Midbrain (tissue), 1 donor: ENCODE measurements at regions not wholly inside any gene's neighbourhood (a gene's known extent, or its start where the extent isn't known, plus 50 kb on each side); places are given as distances from the start of the nearest gene placed in this dataset.
"Not testable (repeated sequence)": the region's sequence is repeated elsewhere in the genome, so short reads cannot be mapped to it uniquely, and the experiment has no call there.

Experiments
- DNase-seq: peaks from one replicate; lab custom pipeline; 2025; lab: John Stamatoyannopoulos, UW

GRCh38 chr1:194024659-194025058, 838.2 kb upstream of the B3GALT2 start:
- no peak for DNase-seq

DNA sequence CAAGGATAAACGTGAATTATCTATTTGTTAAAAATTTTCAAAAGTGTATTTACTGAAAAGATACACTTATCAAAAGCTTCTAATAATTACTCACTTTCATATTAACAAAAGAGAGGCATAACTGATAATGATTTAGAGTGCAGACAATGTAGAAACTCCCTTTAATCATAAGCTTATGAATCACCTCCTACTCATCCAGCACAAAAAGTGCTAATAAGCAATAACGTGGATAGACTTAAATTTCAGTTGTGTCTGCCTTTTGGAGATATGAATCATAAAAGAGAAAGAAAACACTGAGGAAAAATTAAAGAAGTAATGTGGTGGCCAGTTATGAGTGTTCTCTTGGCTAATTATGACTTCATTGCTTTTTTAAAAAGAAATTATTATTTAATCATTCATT, 827.6 kb upstream of the B3GALT2 start:
- DNase-seq, result no peak

DNA sequence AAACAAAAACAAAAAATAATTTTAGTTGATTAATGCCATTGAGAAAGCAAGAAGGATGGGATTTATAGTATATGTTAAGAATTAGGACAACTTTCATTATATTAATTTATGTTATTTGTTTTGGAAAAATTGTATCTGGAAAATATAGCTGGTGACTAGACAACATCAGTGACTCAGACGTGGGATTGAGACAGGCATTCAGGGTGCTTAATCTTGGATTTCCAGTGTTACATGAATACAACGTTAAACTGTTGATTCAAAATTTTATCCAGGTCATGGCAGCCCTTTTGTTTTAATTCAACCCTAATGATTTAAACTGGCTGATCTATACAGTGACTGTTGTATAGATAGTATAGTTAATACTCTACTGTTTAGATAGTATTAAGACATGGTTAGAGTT, 827.1 kb upstream of the B3GALT2 start:
- DNase-seq, result no peak

GRCh38 chr1:194004146-194004545, 817.7 kb upstream of the B3GALT2 start:
- DNase-seq, result no peak

GRCh38 chr1:194001726-194002350, 815.4 kb upstream of the B3GALT2 start:
- not testable (repeated sequence) for DNase-seq

GRCh38 chr1:193988885-193989284, 802.5 kb upstream of the B3GALT2 start:
- no peak for DNase-seq

- DNase-seq, result no peak
Measured at GRCh38 chr1:193979219-193979618, 792.8 kb upstream of the B3GALT2 start.

DNA sequence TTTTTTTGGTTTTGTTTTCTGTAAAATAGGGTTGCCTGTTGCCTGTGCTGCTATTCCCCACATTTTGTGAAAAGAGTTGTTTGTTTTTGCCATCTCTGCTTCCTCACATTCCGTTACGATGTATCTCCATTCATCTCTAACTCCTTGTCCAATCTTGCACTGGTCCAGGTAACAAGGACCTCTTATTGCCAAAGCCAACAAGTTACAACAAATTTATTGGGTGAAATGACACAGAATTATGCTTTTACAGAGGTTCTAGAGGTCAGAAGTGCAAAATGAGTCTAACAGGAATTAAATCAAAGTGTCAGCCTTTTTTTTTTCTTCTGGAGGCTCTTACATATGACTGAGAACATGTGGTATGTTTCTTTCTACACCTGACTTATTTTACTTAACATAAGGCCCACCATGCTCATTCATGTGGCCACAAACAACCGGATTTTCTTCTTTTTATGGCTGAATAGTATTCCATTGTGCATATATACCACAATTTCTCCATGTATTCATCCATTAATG, 787.9 kb upstream of the B3GALT2 start:
- DNase-seq, result no peak

DNA sequence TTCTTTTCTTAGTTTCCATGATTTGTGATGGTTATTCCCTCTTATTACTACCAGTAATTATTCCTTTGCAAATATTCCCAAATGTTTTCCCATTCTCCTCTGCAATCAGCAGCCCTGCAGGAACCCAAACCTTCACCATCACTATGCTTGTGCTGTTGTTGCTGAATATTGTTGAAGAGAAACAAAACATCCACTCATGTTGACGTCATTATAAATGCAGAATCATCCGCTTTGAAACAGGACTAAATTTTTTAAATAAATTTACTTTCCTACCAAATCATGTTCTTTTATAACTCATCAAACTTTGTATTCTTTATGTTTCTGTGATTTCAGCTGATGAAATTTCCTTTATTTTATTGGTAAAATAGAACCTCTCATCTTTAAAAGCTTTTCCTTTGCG, 787.0 kb upstream of the B3GALT2 start:
- DNase-seq, result no peak

- no peak for DNase-seq
Measured at GRCh38 chr1:193971595-193971994, 785.2 kb upstream of the B3GALT2 start.

- no peak for DNase-seq
Measured at GRCh38 chr1:193960499-193960898, 774.1 kb upstream of the B3GALT2 start.

- DNase-seq, result no peak
Measured at GRCh38 chr1:193960040-193960439, 773.6 kb upstream of the B3GALT2 start.

DNA sequence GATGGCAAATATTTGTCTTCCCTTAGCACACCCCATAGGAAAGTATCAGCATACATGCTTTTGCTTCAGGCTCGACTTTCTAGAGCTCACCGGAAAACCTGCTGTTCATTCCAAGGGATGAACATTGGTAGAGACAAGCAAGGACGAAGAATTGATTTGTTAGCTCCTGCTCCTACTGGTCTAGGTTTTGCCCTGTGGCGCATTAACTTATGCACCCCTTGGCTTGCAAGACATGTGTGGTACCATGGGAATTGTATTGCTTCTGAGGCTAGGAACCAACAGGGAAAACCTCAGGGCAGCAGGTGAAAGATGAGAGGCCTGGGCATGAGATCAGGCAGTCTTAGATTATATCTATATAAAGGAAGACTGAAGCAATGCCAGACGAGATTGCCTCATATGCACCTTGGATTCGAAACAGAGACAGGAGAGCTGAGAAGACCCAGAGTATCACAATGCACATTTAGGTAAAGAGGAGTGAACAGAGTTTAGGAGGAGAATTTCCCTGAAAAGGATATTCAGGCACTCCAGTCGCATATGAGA, 771.2 kb upstream of the B3GALT2 start:
- no peak for DNase-seq

DNA sequence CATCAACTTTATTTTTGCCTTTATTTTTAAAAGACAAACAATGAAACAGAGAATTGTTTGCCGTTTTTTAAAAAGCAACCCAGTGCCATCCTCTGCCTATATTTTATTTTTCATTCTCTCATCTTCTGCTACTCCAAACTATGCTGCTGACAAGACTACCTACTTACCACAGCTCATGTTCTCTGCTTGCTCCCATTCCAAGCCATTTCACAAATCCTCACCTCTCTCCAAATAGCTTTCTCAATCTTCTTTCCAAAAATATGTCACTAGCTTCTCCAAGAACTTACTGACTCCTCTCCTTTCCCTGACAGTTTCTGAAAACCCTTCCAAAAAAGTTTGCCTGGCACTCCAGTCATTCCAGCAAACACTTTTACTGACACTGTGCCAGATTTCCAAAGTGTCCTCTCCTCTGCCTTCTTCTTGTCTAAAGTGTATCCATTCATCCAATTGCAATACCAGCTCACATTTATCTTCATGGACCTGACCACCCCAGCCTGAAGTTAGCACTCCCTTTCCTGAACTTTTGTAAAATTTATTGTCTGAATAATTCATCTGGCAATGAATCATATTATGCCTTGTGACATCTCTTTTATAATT, 766.5 kb upstream of the B3GALT2 start:
- DNase-seq, result no peak

DNA sequence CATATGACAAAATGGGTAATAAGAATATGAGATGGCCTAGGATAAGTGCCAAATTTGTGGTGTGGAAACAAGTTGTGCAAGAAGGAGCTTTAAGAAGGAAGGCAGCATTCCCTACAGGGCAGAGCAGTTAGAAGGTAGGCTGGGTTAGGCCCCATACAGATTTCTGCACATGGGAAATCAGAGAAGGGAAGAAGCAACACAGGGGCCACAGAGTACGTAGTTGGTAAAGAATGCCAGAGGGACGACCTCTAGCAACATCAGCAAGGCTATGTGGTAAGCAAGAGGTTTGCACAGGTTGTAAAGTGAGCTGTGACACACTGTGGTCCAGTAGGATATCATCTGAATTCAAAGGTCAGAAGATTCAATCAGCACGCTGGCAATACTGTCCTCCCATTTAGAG, 765.6 kb upstream of the B3GALT2 start:
- DNase-seq, result no peak

DNA sequence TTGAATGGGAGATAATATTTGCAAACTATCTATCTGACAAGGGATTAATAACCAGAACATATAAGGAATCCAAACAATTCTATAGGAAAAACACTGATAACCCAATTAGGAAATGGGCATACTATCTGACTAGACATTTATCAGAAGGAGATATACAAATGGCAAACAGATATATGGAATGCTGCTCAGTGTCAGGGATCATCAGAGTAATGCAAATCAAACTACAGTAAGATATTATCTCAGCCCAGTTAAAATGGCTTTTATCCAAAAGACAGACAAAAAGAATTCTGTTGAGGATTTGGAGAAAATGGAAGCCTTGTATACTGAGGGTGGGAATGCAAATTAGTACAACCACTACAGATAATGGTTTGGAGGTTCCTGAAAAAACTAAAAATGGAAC, 758.0 kb upstream of the B3GALT2 start:
- DNase-seq, result no peak

GRCh38 chr1:193940176-193940575, 753.8 kb upstream of the B3GALT2 start:
- no peak for DNase-seq

- no peak for DNase-seq
Measured at GRCh38 chr1:193939585-193939984, 753.2 kb upstream of the B3GALT2 start.

DNA sequence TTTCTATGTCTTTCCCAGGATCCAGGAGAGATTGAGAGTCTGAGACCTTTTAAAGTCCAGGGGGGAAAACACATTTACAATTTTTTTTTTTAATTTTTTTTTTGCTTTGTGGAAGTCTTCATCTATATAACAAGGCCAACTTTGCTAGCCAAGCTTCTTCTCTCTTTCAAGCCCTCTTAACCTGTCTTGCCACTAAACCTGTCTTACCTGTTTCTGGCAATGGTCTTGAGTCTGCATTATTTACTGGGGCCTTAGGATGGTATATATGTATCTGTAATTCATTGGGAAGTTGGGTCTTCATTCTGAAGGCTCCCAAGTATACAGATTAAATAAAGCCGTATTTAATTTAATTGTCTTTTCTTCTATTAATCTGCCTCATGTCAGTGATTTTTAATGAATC, 750.9 kb upstream of the B3GALT2 start:
- DNase-seq, result no peak

DNA sequence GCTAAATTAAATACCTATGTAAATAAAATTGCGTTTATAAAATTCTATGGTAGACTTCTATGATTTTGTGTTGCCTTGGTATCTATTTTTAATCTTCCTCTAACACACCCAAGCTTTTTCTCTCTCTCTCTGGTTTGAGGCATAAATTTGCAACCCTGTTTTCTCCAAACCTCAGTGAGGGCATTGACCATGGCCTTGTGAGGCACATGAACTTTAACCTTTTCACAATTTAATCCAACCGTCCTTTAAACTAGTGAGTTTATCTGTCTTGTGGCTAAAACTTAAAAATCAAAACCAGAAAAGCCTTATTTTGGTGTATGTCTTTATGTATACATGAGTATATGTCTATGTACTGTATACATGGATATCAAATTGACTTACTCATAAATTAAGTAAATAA, 746.6 kb upstream of the B3GALT2 start:
- DNase-seq, result no peak

- no peak for DNase-seq
Measured at GRCh38 chr1:193931356-193931755, 744.9 kb upstream of the B3GALT2 start.

GRCh38 chr1:193929374-193930033, 743.1 kb upstream of the B3GALT2 start:
- DNase-seq, result no peak

- no peak for DNase-seq
Measured at GRCh38 chr1:193927550-193927949, 741.1 kb upstream of the B3GALT2 start.
